Epidermal melanocyte (primary cell): ENCODE measurements at regions not wholly inside any gene's neighbourhood (a gene's known extent, or its start where the extent isn't known, plus 50 kb on each side); places are given as distances from the start of the nearest gene placed in this dataset.

Experiments used
- DNase-seq: peaks from one replicate; pipeline ENCODE4 v3.0.0; 2011; ENCODE audit warnings: low spot score; ENCODE audit not compliant: insufficient read length

GRCh38 chr17:77391668-77392375, 251.1 kb downstream of the SEC14L1 start:
- DNase-seq = peak; percentile 67

DNA sequence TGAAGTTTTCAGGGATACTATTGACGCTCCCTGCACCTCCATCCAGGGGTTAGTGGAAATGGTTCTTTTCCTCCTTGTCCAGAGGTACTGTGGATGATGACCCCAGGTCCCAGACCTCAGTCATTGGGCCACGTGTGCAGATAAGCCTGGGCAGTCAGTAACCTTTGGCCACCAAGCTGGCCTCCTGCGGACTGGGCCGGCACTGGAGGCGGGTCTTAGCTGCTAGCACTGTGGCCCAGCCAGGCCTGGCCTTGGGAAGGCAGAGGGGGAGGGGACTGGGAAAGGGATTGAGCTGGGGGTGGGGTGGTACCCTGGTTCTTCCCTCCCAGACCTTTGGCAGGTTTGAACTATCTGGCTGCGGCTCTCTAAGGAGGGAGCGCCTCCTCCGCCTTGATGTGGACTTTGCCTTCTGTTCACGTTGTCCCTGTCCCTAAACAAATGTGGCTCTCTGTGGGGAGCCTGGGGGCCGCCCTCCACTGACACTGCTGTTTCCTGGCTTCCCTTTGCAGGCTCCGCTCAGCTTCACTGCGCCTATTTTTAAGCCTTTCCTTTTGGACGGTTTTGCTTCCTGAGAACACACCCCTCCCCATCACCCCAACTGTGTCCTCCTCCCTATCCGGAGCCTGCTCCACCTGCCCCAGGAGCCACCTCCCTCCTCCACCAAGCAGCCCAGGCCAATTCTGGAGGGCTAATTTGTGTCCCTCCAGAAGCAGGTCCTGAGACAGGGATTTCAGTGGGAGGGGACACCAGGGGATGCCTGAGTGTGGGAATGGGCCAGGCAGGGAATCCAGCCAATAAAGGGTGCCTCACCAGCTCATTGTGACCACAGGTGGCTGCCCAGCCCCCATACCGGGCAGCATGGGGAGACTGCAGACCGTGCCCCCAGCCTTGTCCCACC, 251.9 kb downstream of the SEC14L1 start:
- DNase-seq = no peak

DNA sequence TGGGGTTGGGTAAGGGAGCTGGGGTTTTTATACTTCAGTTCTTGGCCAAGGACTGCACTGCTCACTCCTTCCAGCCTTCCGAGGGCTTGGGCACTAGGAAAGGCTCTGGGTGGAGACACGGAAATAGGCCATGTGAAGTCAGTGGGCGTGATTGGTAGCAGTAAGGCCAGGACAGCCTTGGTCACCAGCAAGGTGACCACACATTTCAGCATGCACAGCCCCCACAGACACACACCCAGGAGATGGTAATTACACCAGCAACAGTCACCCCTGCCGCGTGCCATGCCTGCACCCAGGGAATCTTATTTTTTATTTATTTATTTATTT, 252.5 kb downstream of the SEC14L1 start:
- no peak for DNase-seq

GRCh38 chr17:77393867-77394539, 253.2 kb downstream of the SEC14L1 start:
- DNase-seq = no peak

- DNase-seq = peak; percentile 95
Observed at GRCh38 chr17:77394540-77395295, 253.9 kb downstream of the SEC14L1 start.

- DNase-seq = no peak
Observed at GRCh38 chr17:77395501-77396048, 254.8 kb downstream of the SEC14L1 start.

DNA sequence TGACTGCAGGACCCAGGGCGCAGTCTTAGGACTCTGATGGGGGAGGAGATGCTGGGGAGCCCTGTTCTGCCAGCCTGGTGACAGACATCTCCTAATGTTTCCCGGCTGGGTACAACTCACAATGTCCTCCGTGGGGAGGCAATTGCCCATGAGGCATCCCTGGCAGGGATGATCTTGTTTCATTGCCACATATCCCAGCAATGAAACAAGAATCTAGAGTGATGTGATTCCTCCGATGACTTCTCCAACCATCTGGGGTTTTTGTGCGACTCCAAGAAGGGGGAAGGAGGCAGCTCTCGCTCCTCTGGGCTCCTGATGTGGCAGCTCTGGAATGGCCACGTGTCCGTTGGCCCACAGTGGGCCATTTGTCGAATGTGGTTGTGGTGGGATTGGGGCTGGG, 255.8 kb downstream of the SEC14L1 start:
- peak; percentile 75 for DNase-seq

DNA sequence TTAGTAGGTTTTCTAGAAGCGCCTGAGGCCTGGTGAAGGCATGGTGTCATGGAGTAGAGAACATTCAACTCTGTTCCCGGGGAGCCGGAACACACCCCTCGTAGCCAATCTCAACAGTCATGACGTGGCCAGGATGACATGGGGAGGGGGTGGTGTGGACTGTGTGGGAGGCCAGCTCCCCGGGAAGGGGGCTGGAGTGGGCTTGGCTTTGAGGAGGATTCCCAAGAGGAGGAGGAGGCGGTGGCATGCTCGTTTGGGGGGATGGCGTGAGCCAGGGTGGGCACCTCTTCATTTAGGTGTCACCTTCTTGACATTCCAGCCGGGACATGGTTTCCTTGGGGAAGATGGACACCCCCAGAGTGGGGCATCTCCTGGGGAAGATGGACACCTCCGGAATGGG, 257.5 kb downstream of the SEC14L1 start:
- no peak for DNase-seq

- DNase-seq = no peak
Observed at GRCh38 chr17:77399319-77399957, 258.7 kb downstream of the SEC14L1 start.

- no peak for DNase-seq
Observed at GRCh38 chr17:77400445-77400870, 259.7 kb downstream of the SEC14L1 start.

DNA sequence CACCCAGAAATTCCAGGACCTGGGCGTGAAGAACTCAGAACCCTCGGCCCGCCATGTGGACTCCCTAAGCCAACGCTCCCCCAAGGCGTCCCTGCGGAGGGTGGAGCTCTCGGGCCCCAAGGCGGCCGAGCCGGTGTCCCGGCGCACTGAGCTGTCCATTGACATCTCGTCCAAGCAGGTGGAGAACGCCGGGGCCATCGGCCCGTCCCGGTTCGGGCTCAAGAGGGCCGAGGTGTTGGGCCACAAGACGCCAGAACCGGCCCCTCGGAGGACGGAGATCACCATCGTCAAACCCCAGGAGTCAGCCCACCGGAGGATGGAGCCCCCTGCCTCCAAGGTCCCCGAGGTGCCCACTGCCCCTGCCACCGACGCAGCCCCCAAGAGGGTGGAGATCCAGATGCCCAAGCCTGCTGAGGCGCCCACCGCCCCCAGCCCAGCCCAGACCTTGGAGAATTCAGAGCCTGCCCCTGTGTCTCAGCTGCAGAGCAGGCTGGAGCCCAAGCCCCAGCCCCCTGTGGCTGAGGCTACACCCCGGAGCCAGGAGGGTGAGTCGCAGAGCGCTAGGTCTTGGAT, 261.5 kb downstream of the SEC14L1 start:
- no peak for DNase-seq

GRCh38 chr17:77403854-77404253, 263.1 kb downstream of the SEC14L1 start:
- no peak for DNase-seq

GRCh38 chr17:77404812-77405581, 264.2 kb downstream of the SEC14L1 start:
- DNase-seq = no peak

DNA sequence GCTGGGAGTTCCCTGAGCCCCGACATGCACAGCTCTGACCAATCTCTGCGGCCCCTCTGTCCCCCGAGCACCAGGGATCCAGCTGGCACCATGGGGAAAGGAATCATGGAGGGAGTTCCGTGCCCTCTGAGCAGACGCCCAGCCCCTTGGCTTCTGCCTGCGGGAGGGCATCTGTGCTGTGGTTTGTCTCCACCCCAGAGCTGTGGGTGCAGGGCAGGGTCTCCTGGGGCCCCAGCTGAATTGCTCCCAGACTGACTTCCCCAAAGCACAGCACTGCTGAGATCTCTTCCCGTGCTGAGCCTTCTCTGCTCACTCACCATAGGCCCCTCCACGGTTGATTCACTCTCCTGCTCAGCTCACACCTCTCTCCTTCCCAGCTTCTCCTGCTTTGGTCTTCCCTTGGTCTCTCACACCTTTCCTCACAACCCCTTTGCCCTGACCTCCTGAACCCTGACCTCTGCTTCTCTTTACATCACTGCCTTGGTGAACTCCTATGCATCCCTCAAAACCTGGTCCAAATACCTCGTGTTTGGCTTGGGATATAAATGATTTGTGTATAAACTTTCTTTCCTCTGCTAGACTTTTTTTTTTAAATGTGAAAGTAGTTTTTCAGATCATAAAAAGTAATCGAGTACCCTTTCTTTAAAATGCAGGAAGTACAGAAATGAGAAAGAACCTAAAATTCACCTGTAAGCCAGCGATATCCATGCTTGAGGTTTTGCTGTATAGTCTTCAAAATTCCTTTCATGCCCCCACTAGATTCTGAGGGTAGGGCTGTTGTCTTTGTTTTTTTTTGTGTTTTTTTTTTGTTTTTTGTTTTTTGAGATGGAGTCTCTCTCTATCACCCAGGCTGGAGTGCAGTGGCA, 265.3 kb downstream of the SEC14L1 start:
- no peak for DNase-seq

DNA sequence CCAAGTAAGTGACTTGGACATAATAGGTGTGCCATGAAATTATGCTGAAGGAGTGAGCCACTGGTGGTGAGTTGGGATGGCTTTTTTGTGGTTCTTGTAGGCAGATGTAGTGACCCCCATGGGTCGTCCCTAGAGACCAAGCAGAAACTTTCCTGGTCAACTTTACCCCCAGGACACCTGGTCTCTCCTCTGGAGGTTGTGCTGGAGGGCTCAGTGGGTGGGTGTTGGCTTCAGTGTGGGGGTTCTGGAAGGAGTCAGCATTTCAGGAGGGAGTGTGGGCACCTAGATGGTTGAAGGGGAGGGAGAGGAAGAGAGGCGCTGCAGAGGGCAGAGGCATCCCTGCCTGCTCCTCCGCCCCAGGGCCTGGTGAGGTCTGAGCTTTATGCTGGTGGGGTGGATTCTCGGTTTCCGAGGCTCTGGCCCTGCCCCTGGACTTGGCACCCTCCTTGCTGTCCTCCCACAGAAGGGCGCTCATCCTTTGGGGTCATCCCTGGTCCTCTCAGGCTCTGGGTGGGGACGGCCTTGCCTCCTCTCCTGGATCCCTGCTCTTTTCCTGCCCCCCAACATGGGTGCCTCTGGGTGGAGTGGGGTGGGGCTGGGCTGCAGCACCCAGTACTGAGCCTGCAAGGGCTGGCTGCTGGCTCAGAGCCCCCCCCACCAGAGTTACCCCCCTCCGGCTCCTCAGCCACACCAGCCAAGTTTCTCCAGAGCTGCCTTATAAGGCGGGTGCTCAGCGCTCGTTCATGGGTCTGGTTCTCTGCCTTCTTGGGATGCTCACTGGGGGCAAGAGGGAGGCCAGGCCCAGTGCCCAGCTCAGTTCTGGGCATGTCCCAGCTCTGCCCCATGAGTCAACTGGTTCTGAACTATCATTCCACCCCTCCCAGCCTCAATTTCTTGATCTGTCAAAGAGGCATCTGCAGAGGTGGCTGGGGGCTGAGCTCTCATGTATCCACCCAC, 266.8 kb downstream of the SEC14L1 start:
- DNase-seq = no peak

GRCh38 chr17:77408284-77408683, 267.5 kb downstream of the SEC14L1 start:
- DNase-seq = no peak
